ENCODE measurements at regions not wholly inside any gene's neighbourhood (a gene's known extent, or its start where the extent isn't known, plus 50 kb on each side); places are given as distances from the start of the nearest gene placed in this dataset.

DNA sequence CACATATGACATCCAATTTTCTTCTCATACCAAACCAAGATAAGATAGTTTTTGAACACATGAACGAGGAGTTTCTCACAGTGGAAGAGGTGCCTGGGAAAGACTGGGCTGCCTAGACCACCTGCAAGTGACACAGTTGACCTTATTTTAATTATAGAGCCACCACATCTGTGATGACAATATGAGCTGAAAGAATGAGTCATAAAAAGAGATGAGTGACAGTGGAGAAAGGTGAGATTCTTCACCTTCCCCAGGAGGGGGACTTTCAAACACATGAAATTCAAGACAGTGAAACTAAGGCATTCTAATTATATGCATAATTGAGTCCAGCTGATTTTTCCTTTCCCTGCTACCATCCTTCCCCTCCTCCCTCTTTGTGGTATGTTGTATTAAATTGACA lies 475.5 kb downstream of the NXPH1 start:
- Histone ChIP-seq H3K4me1 (ENCODE audit: low read length) (no peaks in the 10 kb centered on the region), H3K27ac (ENCODE audit: low read length) (no peak overlapping the region), H2AFZ (ENCODE audit: low read depth, low read length) (no peak overlapping the region), H3K4me2 (ENCODE audit: low read length) (no peak overlapping the region), H3K9ac (ENCODE audit: low read length) (no peak overlapping the region), H3K36me3 (replicated peaks; ENCODE audit: low read depth, low read length) (no peaks in the 10 kb centered on the region), H3K27me3 (ENCODE audit: low read depth, low read length) (no peaks in the 10 kb centered on the region), H3K9me3 (ENCODE audit: insufficient read depth, low read length) (no peaks in the 10 kb centered on the region), H3K4me3 (ENCODE audit: low read length) (no peak overlapping the region), H4K20me1 (ENCODE audit: insufficient read depth, low read length) (no peaks in the 10 kb centered on the region), H3K79me2 (ENCODE audit: low read length) (no peaks in the 10 kb centered on the region)
- TF ChIP-seq, protein P1, sequence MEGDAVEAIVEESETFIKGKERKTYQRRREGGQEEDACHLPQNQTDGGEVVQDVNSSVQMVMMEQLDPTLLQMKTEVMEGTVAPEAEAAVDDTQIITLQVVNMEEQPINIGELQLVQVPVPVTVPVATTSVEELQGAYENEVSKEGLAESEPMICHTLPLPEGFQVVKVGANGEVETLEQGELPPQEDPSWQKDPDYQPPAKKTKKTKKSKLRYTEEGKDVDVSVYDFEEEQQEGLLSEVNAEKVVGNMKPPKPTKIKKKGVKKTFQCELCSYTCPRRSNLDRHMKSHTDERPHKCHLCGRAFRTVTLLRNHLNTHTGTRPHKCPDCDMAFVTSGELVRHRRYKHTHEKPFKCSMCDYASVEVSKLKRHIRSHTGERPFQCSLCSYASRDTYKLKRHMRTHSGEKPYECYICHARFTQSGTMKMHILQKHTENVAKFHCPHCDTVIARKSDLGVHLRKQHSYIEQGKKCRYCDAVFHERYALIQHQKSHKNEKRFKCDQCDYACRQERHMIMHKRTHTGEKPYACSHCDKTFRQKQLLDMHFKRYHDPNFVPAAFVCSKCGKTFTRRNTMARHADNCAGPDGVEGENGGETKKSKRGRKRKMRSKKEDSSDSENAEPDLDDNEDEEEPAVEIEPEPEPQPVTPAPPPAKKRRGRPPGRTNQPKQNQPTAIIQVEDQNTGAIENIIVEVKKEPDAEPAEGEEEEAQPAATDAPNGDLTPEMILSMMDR (IDR thresholded peaks at IDR 0.05; ENCODE audit: low read depth, low read length), result no peak
- TF ChIP-seq EZH2phosphoT487 (IDR thresholded peaks at IDR 0.05; ENCODE audit: low read depth), result no peak

DNA sequence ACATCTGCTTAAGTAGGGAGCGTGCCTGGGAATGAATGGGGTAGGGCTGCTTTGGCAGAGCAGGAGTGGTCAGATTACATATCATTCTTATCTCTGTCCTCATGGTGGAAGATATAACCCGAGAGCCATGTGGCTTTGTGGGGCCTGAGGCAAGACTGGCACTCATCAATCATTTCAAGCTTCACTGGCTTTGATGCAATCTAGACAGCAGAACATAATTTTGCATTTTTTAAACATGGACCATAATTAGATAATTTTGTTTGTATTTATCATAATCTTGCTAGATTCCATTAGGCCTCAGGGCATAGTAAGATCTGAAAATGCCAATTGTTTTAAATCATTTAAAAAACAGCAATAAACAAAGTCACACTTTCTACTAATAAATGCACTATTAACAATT lies 480.3 kb downstream of the NXPH1 start:
- no peaks in the 10 kb centered on the region for H3K27me3 ChIP-seq (ENCODE audit: low read depth, low read length)
- H3K9ac ChIP-seq (ENCODE audit: low read length), result no peak overlapping the region
- H3K4me3 ChIP-seq (ENCODE audit: low read length), result no peak overlapping the region
- H3K27ac ChIP-seq (ENCODE audit: low read length), result no peak overlapping the region
- H3K4me2 ChIP-seq (ENCODE audit: low read length), result no peak overlapping the region
- no peaks in the 10 kb centered on the region for H3K4me1 ChIP-seq (ENCODE audit: low read length)
- TF ChIP-seq, protein P1 (IDR thresholded peaks at IDR 0.05; ENCODE audit: low read depth, low read length), result no peak
- no peaks in the 10 kb centered on the region for H3K79me2 ChIP-seq (ENCODE audit: low read length)
- no peak overlapping the region for H2AFZ ChIP-seq (ENCODE audit: low read depth, low read length)
- no peaks in the 10 kb centered on the region for H3K9me3 ChIP-seq (ENCODE audit: insufficient read depth, low read length)
- H3K36me3 ChIP-seq (replicated peaks; ENCODE audit: low read depth, low read length), result no peaks in the 10 kb centered on the region
- H4K20me1 ChIP-seq (ENCODE audit: insufficient read depth, low read length), result no peaks in the 10 kb centered on the region

DNA sequence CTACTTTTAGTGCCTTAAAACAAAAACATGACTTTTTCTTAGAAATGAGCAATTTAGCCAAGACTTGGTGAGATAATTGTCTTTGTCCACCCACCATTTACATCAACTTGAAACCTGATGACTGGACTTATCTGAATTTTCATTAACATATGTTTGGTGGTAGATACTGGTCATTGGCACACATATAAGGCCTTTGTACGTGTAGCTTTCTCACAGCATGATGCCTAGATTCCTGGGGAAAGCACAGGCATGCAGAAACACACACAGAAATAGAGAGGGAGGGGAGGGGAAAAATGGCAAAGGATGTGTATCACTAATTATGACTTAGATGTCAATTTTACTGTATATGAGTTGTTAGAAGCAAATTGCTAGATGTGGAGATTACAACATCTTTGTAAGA lies 488.4 kb downstream of the NXPH1 start:
- Histone ChIP-seq H3K27me3 (ENCODE audit: low read depth, low read length) (no peaks in the 10 kb centered on the region), H3K4me1 (ENCODE audit: low read length) (no peaks in the 10 kb centered on the region), H2AFZ (ENCODE audit: low read depth, low read length) (no peak overlapping the region), H3K4me3 (ENCODE audit: low read length) (no peak overlapping the region), H3K27ac (ENCODE audit: low read length) (no peak overlapping the region), H4K20me1 (ENCODE audit: insufficient read depth, low read length) (no peaks in the 10 kb centered on the region), H3K9ac (ENCODE audit: low read length) (no peak overlapping the region), H3K36me3 (replicated peaks; ENCODE audit: low read depth, low read length) (no peaks in the 10 kb centered on the region), H3K9me3 (ENCODE audit: insufficient read depth, low read length) (no peaks in the 10 kb centered on the region), H3K4me2 (ENCODE audit: low read length) (no peak overlapping the region), H3K79me2 (ENCODE audit: low read length) (no peaks in the 10 kb centered on the region)
- TF ChIP-seq, protein P1 (IDR thresholded peaks at IDR 0.05; ENCODE audit: low read depth, low read length), result no peak
- TF ChIP-seq EZH2phosphoT487 (IDR thresholded peaks at IDR 0.05; ENCODE audit: low read depth), result no peak

DNA sequence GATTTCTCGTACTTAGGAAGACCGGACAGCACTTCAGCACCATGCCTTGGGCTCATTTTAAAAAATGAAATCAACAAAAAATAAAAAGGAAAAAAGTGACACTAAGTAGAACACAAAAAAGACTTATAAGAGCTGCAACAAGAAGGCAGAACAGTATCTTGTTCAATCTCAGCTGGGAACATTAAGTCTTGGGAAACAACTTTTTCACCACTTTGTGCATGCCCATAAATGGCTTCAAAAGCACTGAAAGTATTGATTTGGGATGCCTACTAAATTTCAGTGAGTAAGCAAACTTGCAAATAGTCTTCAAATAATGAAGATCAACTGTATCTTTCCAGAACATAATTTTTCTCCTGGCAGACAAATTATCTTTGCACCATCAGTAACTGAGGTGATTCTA lies 489.3 kb downstream of the NXPH1 start:
- Histone ChIP-seq H3K9ac (ENCODE audit: low read length) (no peak overlapping the region), H3K4me3 (ENCODE audit: low read length) (no peak overlapping the region), H3K27me3 (ENCODE audit: low read depth, low read length) (no peaks in the 10 kb centered on the region), H3K9me3 (ENCODE audit: insufficient read depth, low read length) (no peaks in the 10 kb centered on the region), H3K4me1 (ENCODE audit: low read length) (no peaks in the 10 kb centered on the region), H2AFZ (ENCODE audit: low read depth, low read length) (no peak overlapping the region), H3K27ac (ENCODE audit: low read length) (no peak overlapping the region), H3K36me3 (replicated peaks; ENCODE audit: low read depth, low read length) (no peaks in the 10 kb centered on the region), H4K20me1 (ENCODE audit: insufficient read depth, low read length) (no peaks in the 10 kb centered on the region), H3K4me2 (ENCODE audit: low read length) (no peak overlapping the region), H3K79me2 (ENCODE audit: low read length) (no peaks in the 10 kb centered on the region)
- TF ChIP-seq EZH2phosphoT487 (IDR thresholded peaks at IDR 0.05; ENCODE audit: low read depth), result no peak
- TF ChIP-seq, protein P1 (IDR thresholded peaks at IDR 0.05; ENCODE audit: low read depth, low read length), result no peak

All from OCI-LY3 (cell line).